IMR-90 (cell line): ENCODE measurements at regions not wholly inside any gene's neighbourhood (a gene's known extent, or its start where the extent isn't known, plus 50 kb on each side); places are given as distances from the start of the nearest gene placed in this dataset.
"Not testable (repeated sequence)": the region's sequence is repeated elsewhere in the genome, so short reads cannot be mapped to it uniquely, and the experiment has no call there.

Source experiments
- ATAC-seq: fragments of 200-7000 bp; cut with Tn5 transposase; 2 replicates; pipeline ENCODE4 v1.9.1; 2020; ENCODE audit warnings: low read depth, mild to moderate bottlenecking, moderate library complexity
- BruUV-seq: library from RNA; stranded (reverse); fragments of 400-500 nt; replicated peaks from 2 replicates; lab custom pipeline; 2021; lab: Mats Ljungman, UMichigan
- CTCF ChIA-PET: fragments of 300-600 bp; formaldehyde crosslinking; extraction: SDS; loops from one replicate; lab custom pipeline; 2021; ENCODE audit warnings: antibody characterized with exemption; lab: Yijun Ruan, JAX
- POLR2A ChIA-PET: fragments of 300-600 bp; sonication (Branson Sonifier 250); formaldehyde crosslinking; loops from one replicate; lab custom pipeline; 2022; ENCODE audit warnings: antibody characterized with exemption; ENCODE audit not compliant: unreplicated experiment; lab: Charles Lee
- DNase-seq: peaks from one replicate; pipeline ENCODE4 v3.0.0; 2013
- H2AFZ ChIP-seq: replicated peaks from 2 replicates; pipeline ENCODE3; 2013; ENCODE audit warnings: low read length, mild to moderate bottlenecking; ENCODE audit not compliant: poor library complexity
- H2AK5ac ChIP-seq: 2 replicates; pipeline ENCODE4 v1.6.1; 2013; ENCODE audit warnings: low read depth, low read length, inconsistent platforms
- H2AK9ac ChIP-seq: replicated peaks from 2 replicates; pipeline ENCODE3; 2013; ENCODE audit warnings: mild to moderate bottlenecking, low read depth, low read length, moderate library complexity; ENCODE audit not compliant: poor library complexity
- H2BK120ac ChIP-seq: 2 replicates; pipeline ENCODE4 v1.6.1; 2013; ENCODE audit warnings: low read depth, low read length, inconsistent platforms
- H2BK15ac ChIP-seq: 3 replicates; pipeline ENCODE4 v1.6.1; 2013; ENCODE audit warnings: low read depth, low read length, inconsistent platforms
- H2BK20ac ChIP-seq: 2 replicates; pipeline ENCODE4 v1.6.1; 2013; ENCODE audit warnings: low read depth, mild to moderate bottlenecking, inconsistent platforms, low read length, moderate library complexity
- H2BK5ac ChIP-seq: 2 replicates; pipeline ENCODE4 v1.6.1; 2013; ENCODE audit warnings: mild to moderate bottlenecking, low read depth, low read length, inconsistent platforms; ENCODE audit not compliant: poor library complexity, severe bottlenecking
- H3K14ac ChIP-seq: replicated peaks from 2 replicates; pipeline ENCODE4 v1.6.1; 2013; ENCODE audit warnings: low read depth, low read length, inconsistent platforms
- H3K18ac ChIP-seq: 2 replicates; pipeline ENCODE4 v1.6.1; 2013; ENCODE audit warnings: low read depth, low read length, control low read depth
- H3K23ac ChIP-seq: 2 replicates; pipeline ENCODE4 v1.6.1; 2013; ENCODE audit warnings: low read depth, low read length, inconsistent platforms
- H3K27ac ChIP-seq: 2 replicates; pipeline ENCODE4 v1.5.1; 2013; ENCODE audit warnings: mild to moderate bottlenecking, control low read depth, low read length; ENCODE audit not compliant: insufficient read depth
- H3K27me3 ChIP-seq: 2 replicates; pipeline ENCODE4 v1.6.1; 2013; ENCODE audit warnings: low read length; ENCODE audit not compliant: control insufficient read depth, insufficient read depth
- H3K36me3 ChIP-seq: 2 replicates; pipeline ENCODE4 v1.6.1; 2013; ENCODE audit warnings: low read length, mixed read lengths; ENCODE audit not compliant: control insufficient read depth, insufficient read depth
- H3K4ac ChIP-seq: 2 replicates; pipeline ENCODE4 v1.6.1; 2013; ENCODE audit warnings: low read depth, low read length, inconsistent platforms
- H3K4me1 ChIP-seq: 2 replicates; pipeline ENCODE4 v1.6.1; 2013; ENCODE audit warnings: low read length, mixed read lengths; ENCODE audit not compliant: control insufficient read depth, insufficient read depth
- H3K4me2 ChIP-seq: 2 replicates; pipeline ENCODE4 v1.6.1; 2013; ENCODE audit warnings: low read depth, mild to moderate bottlenecking, control low read depth, low read length, moderate library complexity
- H3K4me3 ChIP-seq: 2 replicates; pipeline ENCODE4 v1.5.1; 2013; ENCODE audit warnings: low read depth, mild to moderate bottlenecking, control low read depth, low read length, moderate library complexity; ENCODE audit not compliant: insufficient read depth
- H3K56ac ChIP-seq: 2 replicates; pipeline ENCODE4 v1.6.1; 2013; ENCODE audit warnings: low read length, inconsistent platforms; ENCODE audit not compliant: insufficient read depth; ENCODE audit errors: extremely low read depth
- H3K79me1 ChIP-seq, 2 experiments: 2 replicates each; pipeline ENCODE4 v1.6.1; 2013; ENCODE audit warnings: low read length in 2 of 2, inconsistent platforms in 1 of 2, low read depth in 1 of 2
- H3K9ac ChIP-seq: 2 replicates; pipeline ENCODE4 v1.6.1; 2013; ENCODE audit warnings: low read depth, low read length, control low read depth
- H3K9me1 ChIP-seq: 2 replicates; pipeline ENCODE4 v1.6.1; 2013; ENCODE audit warnings: low read length, inconsistent platforms; ENCODE audit not compliant: insufficient read depth
- H3K9me3 ChIP-seq: 2 replicates; pipeline ENCODE4 v1.6.1; 2013; ENCODE audit warnings: low read length; ENCODE audit not compliant: control insufficient read depth, insufficient read depth
- H4K20me1 ChIP-seq: 2 replicates; pipeline ENCODE4 v1.6.1; 2013; ENCODE audit warnings: low read length, inconsistent platforms; ENCODE audit not compliant: insufficient read depth
- H4K5ac ChIP-seq: 2 replicates; pipeline ENCODE4 v1.6.1; 2013; ENCODE audit warnings: mild to moderate bottlenecking, low read depth, low read length, control low read depth
- H4K8ac ChIP-seq, 2 experiments: 2 replicates each; pipeline ENCODE4 v1.6.1; 2013; ENCODE audit warnings: low read depth in 2 of 2, low read length in 2 of 2, control low read depth in 1 of 2, inconsistent platforms in 1 of 2
- H4K91ac ChIP-seq: 2 replicates; pipeline ENCODE4 v1.6.1; 2013; ENCODE audit warnings: low read depth, low read length, inconsistent platforms; ENCODE audit not compliant: insufficient read depth
- WGBS, 2 experiments: methylation state at CpG; one replicate each; pipeline versions ENCODE4 v1.1.5 to v1.1.7; 2013; ENCODE audit warnings: missing lambda C conversion rate in 2 of 2; ENCODE audit not compliant: insufficient read length in 1 of 2; ENCODE audit errors: extremely low coverage in 2 of 2; 5-methylcytosine and 5-hydroxymethylcytosine counted together
- dilution Hi-C: fragments of 300-500 bp; cut with HindIII; formaldehyde crosslinking; loops from one replicate; pipeline ENCODE4 v1.14.3; 2018; ENCODE audit warnings: low sequenced_read_pairs; ENCODE audit not compliant: unreplicated experiment
- in situ Hi-C: fragments of 300-500 bp; cut with MboI; formaldehyde crosslinking; loops from 3 replicates; pipeline ENCODE4 v1.14.3; 2019; ENCODE audit warnings: low sequenced_read_pairs, inconsistent platforms, mixed read lengths
- intact Hi-C: fragments of 100-400 bp; cut with micrococcal nuclease; formaldehyde crosslinking; loops from 2 replicates; pipeline ENCODE4 v1.10.0; 2022

DNA sequence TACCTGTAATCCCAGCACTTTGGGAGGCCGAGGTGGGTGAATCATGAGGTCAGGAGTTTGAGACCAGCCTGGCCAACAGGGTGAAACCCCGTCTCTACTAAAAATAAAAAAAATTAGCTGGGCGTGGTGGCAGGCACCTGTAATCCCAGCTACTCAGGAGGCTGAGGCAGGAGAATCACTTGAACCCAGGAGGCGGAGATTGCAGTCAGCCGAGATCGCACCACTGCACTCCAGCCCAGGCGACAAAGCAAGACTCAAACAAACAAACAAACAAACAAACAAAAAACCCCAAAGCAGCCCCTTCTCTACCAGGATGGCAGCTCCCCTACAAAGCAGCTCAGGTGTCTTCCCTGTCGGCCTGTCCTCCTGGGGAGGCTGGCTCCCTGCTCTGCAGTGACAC, 111.3 kb upstream of the ZNF479 start:
- H3K56ac ChIP-seq, H3K4me1 ChIP-seq, POLR2A ChIA-PET, H2AK5ac ChIP-seq, H3K4ac ChIP-seq, H2BK15ac ChIP-seq, H3K27ac ChIP-seq, H2BK20ac ChIP-seq, H4K8ac ChIP-seq, H3K23ac ChIP-seq, H3K14ac ChIP-seq, H4K5ac ChIP-seq, H2BK5ac ChIP-seq, ATAC-seq, H3K9ac ChIP-seq, BruUV-seq, H3K18ac ChIP-seq, H2AK9ac ChIP-seq, dilution Hi-C loops, H3K27me3 ChIP-seq, H3K4me2 ChIP-seq, H3K36me3 ChIP-seq, H2BK120ac ChIP-seq, H2AFZ ChIP-seq, H3K9me1 ChIP-seq, H3K79me1 ChIP-seq, H4K20me1 ChIP-seq, in situ Hi-C loops, CTCF ChIA-PET, H4K91ac ChIP-seq, H3K4me3 ChIP-seq, DNase-seq, intact Hi-C loops: not testable (repeated sequence)
- H3K9me3 ChIP-seq: peaks cover 21% of the 10 kb centered on the region
- WGBS, 2 experiments: no CpG with 5 or more reads among the region's 8 CpGs

DNA sequence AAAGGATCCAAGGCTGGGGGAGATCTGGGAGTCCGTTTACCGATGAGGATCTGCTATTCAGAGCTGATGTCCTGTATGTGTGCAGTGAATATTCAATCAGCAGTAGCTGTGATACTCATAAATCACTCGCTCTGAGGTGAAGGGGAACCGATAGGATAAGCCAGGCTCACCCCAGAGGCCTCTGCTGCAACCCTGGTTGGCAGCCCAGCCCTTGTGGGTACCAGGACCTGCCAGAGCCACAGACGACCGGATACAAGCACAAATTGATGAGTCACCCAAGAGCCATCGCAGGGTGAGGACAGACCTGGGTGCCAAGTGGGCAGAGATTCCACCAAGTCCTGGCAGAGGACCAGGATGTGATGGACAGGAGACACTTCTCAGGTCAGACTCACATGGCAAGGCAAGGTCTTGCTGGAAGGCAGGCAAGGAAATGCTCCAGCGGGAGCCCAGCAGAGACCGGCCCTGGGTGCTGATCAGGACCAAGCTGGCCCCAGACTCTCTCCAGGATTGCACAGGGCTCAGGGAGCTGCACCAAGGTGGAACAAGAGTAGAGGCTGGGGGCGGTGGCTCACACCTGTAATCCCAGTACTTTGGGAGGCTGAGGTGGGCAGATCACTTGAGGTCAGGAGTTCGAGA, 112.2 kb upstream of the ZNF479 start:
- BruUV-seq, H3K14ac ChIP-seq, DNase-seq, H2AK9ac ChIP-seq, H4K91ac ChIP-seq, H3K4me2 ChIP-seq, H3K4ac ChIP-seq, ATAC-seq, H2BK20ac ChIP-seq, H2BK15ac ChIP-seq, H2BK120ac ChIP-seq, H3K9me1 ChIP-seq, H3K27me3 ChIP-seq, dilution Hi-C loops, H4K5ac ChIP-seq, intact Hi-C loops, H3K9ac ChIP-seq, H4K8ac ChIP-seq, in situ Hi-C loops, H3K18ac ChIP-seq, CTCF ChIA-PET, H3K79me1 ChIP-seq, H3K4me1 ChIP-seq, H2BK5ac ChIP-seq, H3K23ac ChIP-seq, H3K27ac ChIP-seq, H3K36me3 ChIP-seq, H3K56ac ChIP-seq, POLR2A ChIA-PET, H2AFZ ChIP-seq, H2AK5ac ChIP-seq, H4K20me1 ChIP-seq, H3K4me3 ChIP-seq: not testable (repeated sequence)
- no CpG with 5 or more reads among the region's 11 CpGs for WGBS, 2 experiments
- peaks cover 18% of the 10 kb centered on the region for H3K9me3 ChIP-seq
